ENCODE measurements at regions not wholly inside any gene's neighbourhood (a gene's known extent, or its start where the extent isn't known, plus 50 kb on each side); places are given as distances from the start of the nearest gene placed in this dataset.
"Not testable (repeated sequence)": the region's sequence is repeated elsewhere in the genome, so short reads cannot be mapped to it uniquely, and the experiment has no call there.

- H3K4me1 Mint-ChIP-seq: peaks cover 10% of the 10 kb centered on the region
- no peak overlapping the region for H3K4me3 Mint-ChIP-seq
- H3K9me3 Mint-ChIP-seq: peaks cover 5% of the 10 kb centered on the region
- no peak for DNase-seq (ENCODE audit: low read depth, low spot score)
- no peak overlapping the region for H3K27ac Mint-ChIP-seq (ENCODE audit: unreplicated experiment)
- H3K36me3 Mint-ChIP-seq (ENCODE audit: low read depth): peaks cover 4% of the 10 kb centered on the region
- no peaks in the 10 kb centered on the region for H3K27me3 Mint-ChIP-seq (ENCODE audit: low read depth)
- no peak for TF ChIP-seq CTCF (conservative IDR thresholded peaks at IDR 0.05)
These were observed 701.6 kb upstream of the ANKRD30A start for GRCh38 chr10:36423821-36424248.

- Mint-ChIP-seq H3K9me3 (peaks cover 5% of the 10 kb centered on the region), H3K27me3 (ENCODE audit: low read depth) (no peaks in the 10 kb centered on the region), H3K27ac (ENCODE audit: unreplicated experiment) (no peak overlapping the region), H3K4me1 (peaks cover 10% of the 10 kb centered on the region), H3K4me3 (no peak overlapping the region), H3K36me3 (ENCODE audit: low read depth) (peaks cover 4% of the 10 kb centered on the region)
- TF ChIP-seq CTCF (conservative IDR thresholded peaks at IDR 0.05): no peak
- DNase-seq (ENCODE audit: low read depth, low spot score): no peak
These were observed 703.4 kb upstream of the ANKRD30A start for GRCh38 chr10:36421992-36422391.

- Mint-ChIP-seq H3K4me3 (no peak overlapping the region), H3K4me1 (no peaks in the 10 kb centered on the region), H3K27me3 (ENCODE audit: low read depth) (no peaks in the 10 kb centered on the region)
These were observed 708.9 kb upstream of the ANKRD30A start for GRCh38 chr10:36416513-36416912.

GRCh38 chr10:36412942-36413341 lies 712.5 kb upstream of the ANKRD30A start:
- Mint-ChIP-seq H3K4me1 (no peaks in the 10 kb centered on the region), H3K27me3 (ENCODE audit: low read depth) (no peaks in the 10 kb centered on the region), H3K27ac (ENCODE audit: unreplicated experiment) (no peak overlapping the region), H3K4me3 (no peak overlapping the region), H3K9me3 (peaks cover 7% of the 10 kb centered on the region), H3K36me3 (ENCODE audit: low read depth) (no peaks in the 10 kb centered on the region)
- no peak for DNase-seq (ENCODE audit: low read depth, low spot score)
- TF ChIP-seq CTCF (conservative IDR thresholded peaks at IDR 0.05): no peak

More at GRCh38 chr10:36416513-36416912, 708.9 kb upstream of the ANKRD30A start:
- H3K9me3 Mint-ChIP-seq: peaks cover 7% of the 10 kb centered on the region
- no peak for TF ChIP-seq CTCF (conservative IDR thresholded peaks at IDR 0.05)
- no peak for DNase-seq (ENCODE audit: low read depth, low spot score)
- H3K27ac Mint-ChIP-seq (ENCODE audit: unreplicated experiment): no peak overlapping the region
- H3K36me3 Mint-ChIP-seq (ENCODE audit: low read depth): no peaks in the 10 kb centered on the region

GRCh38 chr10:36400238-36400637 lies 725.2 kb upstream of the ANKRD30A start:
- not testable (repeated sequence) for H3K9me3 Mint-ChIP-seq; H3K4me3 Mint-ChIP-seq; H3K4me1 Mint-ChIP-seq; H3K27ac Mint-ChIP-seq (ENCODE audit: unreplicated experiment); H3K27me3 Mint-ChIP-seq (ENCODE audit: low read depth); H3K36me3 Mint-ChIP-seq (ENCODE audit: low read depth); DNase-seq (ENCODE audit: low read depth, low spot score)

- Mint-ChIP-seq H3K4me1 (peaks cover 5% of the 10 kb centered on the region), H3K36me3 (ENCODE audit: low read depth) (no peaks in the 10 kb centered on the region), H3K9me3 (peaks cover 2% of the 10 kb centered on the region), H3K27me3 (ENCODE audit: low read depth) (no peaks in the 10 kb centered on the region), H3K4me3 (no peak overlapping the region), H3K27ac (ENCODE audit: unreplicated experiment) (no peak overlapping the region)
- no peak for DNase-seq (ENCODE audit: low read depth, low spot score)
- no peak for TF ChIP-seq CTCF (conservative IDR thresholded peaks at IDR 0.05)
These were observed 731.6 kb upstream of the ANKRD30A start for GRCh38 chr10:36393801-36394200.

Data from neural crest cell (in vitro differentiated cells).